Liver (tissue), 3 donors: ENCODE measurements at regions not wholly inside any gene's neighbourhood (a gene's known extent, or its start where the extent isn't known, plus 50 kb on each side); places are given as distances from the start of the nearest gene placed in this dataset.

Source experiments
- ATF3 ChIP-seq: IDR thresholded peaks from 2 replicates; pipeline ENCODE4 v1.6.1; 2016; ENCODE audit warnings: antibody characterized with exemption
- CTCF ChIP-seq: fragments of 150-350 bp; IDR thresholded peaks from 2 replicates; pipeline ENCODE4 v1.5.1; 2017; ENCODE audit warnings: improper control_type of control experiment, low read depth, low read length; ENCODE audit not compliant: missing input control
- EGR1 ChIP-seq, 2 donors: IDR thresholded peaks; 2 replicates each; pipeline ENCODE4 v1.6.1; 2016 to 2018; ENCODE audit warnings: antibody characterized with exemption in 2 of 2, low read depth in 2 of 2
- FOXA1 ChIP-seq: IDR thresholded peaks from 2 replicates; pipeline ENCODE4 v1.6.1; 2016; ENCODE audit warnings: antibody characterized with exemption
- GABPA ChIP-seq, 2 donors: IDR thresholded peaks in 1 of 2; conservative IDR thresholded peaks in 1 of 2; 2 replicates each; pipeline ENCODE4 v1.6.1; 2016; ENCODE audit warnings: antibody characterized with exemption in 2 of 2, mild to moderate bottlenecking in 1 of 2, moderate library complexity in 1 of 2
- HNF4G ChIP-seq: IDR thresholded peaks from 2 replicates; pipeline ENCODE4 v1.6.1; 2016; ENCODE audit warnings: antibody characterized with exemption
- MAX ChIP-seq: IDR thresholded peaks from 2 replicates; pipeline ENCODE4 v1.6.1; 2016; ENCODE audit warnings: antibody characterized with exemption
- RAD21 ChIP-seq, 2 donors: IDR thresholded peaks; 2 replicates each; pipeline ENCODE4 v1.6.1; 2016; ENCODE audit warnings: antibody characterized with exemption in 2 of 2, mild to moderate bottlenecking in 2 of 2
- REST ChIP-seq: IDR thresholded peaks from 2 replicates; pipeline ENCODE4 v1.6.1; 2016; ENCODE audit warnings: antibody characterized with exemption, mild to moderate bottlenecking
- RXRA ChIP-seq, 2 donors: IDR thresholded peaks; 2 replicates each; pipeline ENCODE4 v1.6.1; 2017 to 2018; ENCODE audit warnings: antibody characterized with exemption in 2 of 2, mild to moderate bottlenecking in 1 of 2
- SP1 ChIP-seq: IDR thresholded peaks from 2 replicates; pipeline ENCODE4 v1.6.1; 2018; ENCODE audit warnings: antibody characterized with exemption, mild to moderate bottlenecking
- TAF1 ChIP-seq: conservative IDR thresholded peaks from 2 replicates; pipeline ENCODE4 v1.6.1; 2016; ENCODE audit warnings: antibody characterized with exemption, mild to moderate bottlenecking
- YY1 ChIP-seq: IDR thresholded peaks from 2 replicates; pipeline ENCODE4 v1.6.1; 2016; ENCODE audit warnings: antibody characterized with exemption, mild to moderate bottlenecking
- ZBTB33 ChIP-seq: IDR thresholded peaks from 2 replicates; pipeline ENCODE4 v1.6.1; 2016; ENCODE audit warnings: antibody characterized with exemption
- donor health status: healthy.
- donor health status: healthy.

GRCh38 chr4:62550121-62550520, 1350.0 kb downstream of the ADGRL3 start:
- no peak for TF ChIP-seq TAF1
- TF ChIP-seq CTCF: no peak
- TF ChIP-seq EGR1 (IDR thresholded peaks at IDR 0.05; ENCODE audit: low read depth in 2 of 2): no peak
- TF ChIP-seq RXRA (IDR thresholded peaks at IDR 0.05): no peak
- no peak for TF ChIP-seq MAX
- no peak for TF ChIP-seq RAD21 (IDR thresholded peaks at IDR 0.05)
- TF ChIP-seq FOXA1: no peak
- no peak for TF ChIP-seq REST
- no peak for TF ChIP-seq YY1
- no peak for TF ChIP-seq GABPA (IDR thresholded peaks at IDR 0.05 in 1 of 2, conservative IDR thresholded peaks at IDR 0.05 in 1 of 2)
- no peak for TF ChIP-seq ZBTB33
- TF ChIP-seq SP1: no peak
- no peak for TF ChIP-seq ATF3
- TF ChIP-seq HNF4G: no peak
